Parathyroid adenoma (tissue), 2 donors: ENCODE measurements at regions not wholly inside any gene's neighbourhood (a gene's known extent, or its start where the extent isn't known, plus 50 kb on each side); places are given as distances from the start of the nearest gene placed in this dataset.

ENCODE experiments used
- H2AFZ ChIP-seq: fragments of 300-600 bp; sonication (generic); one replicate; pipeline ENCODE4 v1.7.0; 2017; ENCODE audit warnings: antibody characterized with exemption, mild to moderate bottlenecking
- H3K27ac ChIP-seq: fragments of 300-600 bp; sonication (generic); one replicate; pipeline ENCODE4 v1.7.0; 2017
- H3K27me3 ChIP-seq: fragments of 300-600 bp; sonication (generic); one replicate; pipeline ENCODE4 v1.7.0; 2017; ENCODE audit warnings: low read length; ENCODE audit not compliant: control insufficient read depth, insufficient read depth
- H3K36me3 ChIP-seq: fragments of 300-600 bp; sonication (generic); one replicate; pipeline ENCODE4 v1.7.0; 2017; ENCODE audit warnings: low read length; ENCODE audit not compliant: control insufficient read depth, insufficient read depth
- H3K4me1 ChIP-seq: fragments of 300-600 bp; sonication (generic); one replicate; pipeline ENCODE4 v1.7.0; 2017; ENCODE audit warnings: control low read depth
- H3K4me2 ChIP-seq: fragments of 300-600 bp; sonication (generic); one replicate; pipeline ENCODE4 v1.7.0; 2017; ENCODE audit warnings: low read length
- H3K4me3 ChIP-seq: fragments of 300-600 bp; sonication (generic); one replicate; pipeline ENCODE4 v1.7.0; 2017; ENCODE audit warnings: low read depth, low read length
- H3K79me2 ChIP-seq: fragments of 300-600 bp; sonication (generic); one replicate; pipeline ENCODE4 v1.7.0; 2017; ENCODE audit warnings: control low read depth
- H3K9ac ChIP-seq: fragments of 300-600 bp; sonication (generic); one replicate; pipeline ENCODE4 v1.7.0; 2017; ENCODE audit warnings: mild to moderate bottlenecking
- H3K9me3 ChIP-seq: fragments of 300-600 bp; sonication (generic); one replicate; pipeline ENCODE4 v1.7.0; 2017; ENCODE audit warnings: low read length; ENCODE audit not compliant: control insufficient read depth
- TF ChIP-seq, protein P1 (sequence below): fragments of 300-600 bp; sonication (generic); IDR thresholded peaks from one replicate; pipeline ENCODE4 v1.7.0; 2017; ENCODE audit warnings: antibody characterized with exemption, mild to moderate bottlenecking
- donor health status: primary hyperparathyroidism.

DNA sequence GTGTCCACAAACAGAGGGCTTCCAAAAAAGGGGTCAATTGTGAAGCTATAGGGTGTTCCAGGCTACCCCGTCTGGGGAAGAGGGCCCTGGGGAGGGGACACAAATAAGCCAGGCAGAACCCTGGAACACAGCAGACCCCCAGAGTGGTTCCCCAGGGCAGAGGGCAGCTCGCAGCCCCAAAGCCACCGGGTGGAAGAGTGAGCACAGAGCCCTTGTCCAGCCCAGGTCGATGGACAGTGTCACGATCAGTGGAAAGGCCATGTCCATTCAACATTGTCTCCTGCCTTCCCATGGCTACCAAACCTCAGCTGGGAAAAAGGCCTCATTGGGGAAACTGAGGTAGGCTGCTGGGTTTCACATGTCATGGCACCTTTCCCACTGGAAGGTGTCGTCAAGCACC is 131.4 kb downstream of the DICER1 start:
- Histone ChIP-seq H3K9me3 (no peaks in the 10 kb centered on the region), H3K36me3 (no peaks in the 10 kb centered on the region), H3K4me3 (no peak overlapping the region), H3K27ac (no peak overlapping the region), H2AFZ (no peak overlapping the region), H3K27me3 (no peaks in the 10 kb centered on the region), H3K9ac (no peak overlapping the region), H3K4me2 (no peak overlapping the region), H3K79me2 (no peaks in the 10 kb centered on the region), H3K4me1 (no peaks in the 10 kb centered on the region)
- TF ChIP-seq, protein P1, sequence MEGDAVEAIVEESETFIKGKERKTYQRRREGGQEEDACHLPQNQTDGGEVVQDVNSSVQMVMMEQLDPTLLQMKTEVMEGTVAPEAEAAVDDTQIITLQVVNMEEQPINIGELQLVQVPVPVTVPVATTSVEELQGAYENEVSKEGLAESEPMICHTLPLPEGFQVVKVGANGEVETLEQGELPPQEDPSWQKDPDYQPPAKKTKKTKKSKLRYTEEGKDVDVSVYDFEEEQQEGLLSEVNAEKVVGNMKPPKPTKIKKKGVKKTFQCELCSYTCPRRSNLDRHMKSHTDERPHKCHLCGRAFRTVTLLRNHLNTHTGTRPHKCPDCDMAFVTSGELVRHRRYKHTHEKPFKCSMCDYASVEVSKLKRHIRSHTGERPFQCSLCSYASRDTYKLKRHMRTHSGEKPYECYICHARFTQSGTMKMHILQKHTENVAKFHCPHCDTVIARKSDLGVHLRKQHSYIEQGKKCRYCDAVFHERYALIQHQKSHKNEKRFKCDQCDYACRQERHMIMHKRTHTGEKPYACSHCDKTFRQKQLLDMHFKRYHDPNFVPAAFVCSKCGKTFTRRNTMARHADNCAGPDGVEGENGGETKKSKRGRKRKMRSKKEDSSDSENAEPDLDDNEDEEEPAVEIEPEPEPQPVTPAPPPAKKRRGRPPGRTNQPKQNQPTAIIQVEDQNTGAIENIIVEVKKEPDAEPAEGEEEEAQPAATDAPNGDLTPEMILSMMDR, result no peak

DNA sequence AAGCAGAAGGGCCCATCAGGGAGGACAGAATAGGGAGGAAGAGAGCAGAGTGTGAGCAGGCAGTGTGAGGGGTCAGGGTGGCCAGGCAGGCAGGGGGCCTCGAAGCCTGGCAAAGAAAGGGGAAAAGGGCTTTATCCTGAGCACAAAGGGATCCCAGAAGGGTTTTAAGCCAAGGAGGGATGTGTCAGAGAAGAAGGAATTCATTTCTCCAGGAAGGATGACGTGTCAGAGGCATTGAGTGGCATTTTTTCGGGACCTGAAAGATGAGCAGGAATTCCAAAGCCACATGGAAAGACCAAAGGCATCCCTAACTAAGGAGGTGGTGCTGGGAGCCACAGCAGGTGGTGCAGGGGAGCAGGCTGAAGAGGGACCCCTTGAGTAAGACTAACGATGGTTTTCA is 132.1 kb downstream of the DICER1 start:
- no peaks in the 10 kb centered on the region for H3K27me3 ChIP-seq
- no peaks in the 10 kb centered on the region for H3K79me2 ChIP-seq
- TF ChIP-seq, protein P1, result no peak
- H3K4me1 ChIP-seq, result no peaks in the 10 kb centered on the region
- H3K4me3 ChIP-seq, result no peak overlapping the region
- no peak overlapping the region for H3K9ac ChIP-seq
- H3K4me2 ChIP-seq, result no peak overlapping the region
- no peaks in the 10 kb centered on the region for H3K9me3 ChIP-seq
- H3K27ac ChIP-seq, result no peak overlapping the region
- H2AFZ ChIP-seq, result no peak overlapping the region
- H3K36me3 ChIP-seq, result no peaks in the 10 kb centered on the region

DNA sequence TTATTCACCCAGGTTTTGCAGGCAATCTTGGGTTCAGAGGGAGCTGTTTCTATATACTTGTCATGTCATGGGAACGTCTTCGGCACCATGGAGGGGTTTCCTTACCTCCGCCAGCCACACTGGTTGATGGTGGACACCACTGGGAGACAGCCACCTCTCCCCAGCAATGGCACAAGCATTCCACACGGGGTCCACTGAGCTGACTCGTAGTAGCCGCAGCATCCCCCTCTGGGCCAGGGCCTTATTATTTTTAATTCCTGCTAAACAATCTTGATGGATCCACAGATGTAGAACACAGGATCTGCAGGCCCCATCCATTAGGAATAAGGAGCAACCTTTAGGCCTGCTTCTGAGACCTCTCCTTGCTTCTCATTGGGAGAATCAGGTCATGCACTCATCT is 132.9 kb downstream of the DICER1 start:
- H3K4me2 ChIP-seq, result no peak overlapping the region
- no peak overlapping the region for H2AFZ ChIP-seq
- H3K27ac ChIP-seq, result no peak overlapping the region
- H3K4me1 ChIP-seq, result no peaks in the 10 kb centered on the region
- no peak overlapping the region for H3K4me3 ChIP-seq
- H3K9ac ChIP-seq, result no peak overlapping the region
- no peaks in the 10 kb centered on the region for H3K79me2 ChIP-seq
- H3K27me3 ChIP-seq, result no peaks in the 10 kb centered on the region
- no peaks in the 10 kb centered on the region for H3K36me3 ChIP-seq
- TF ChIP-seq, protein P1, result no peak
- no peaks in the 10 kb centered on the region for H3K9me3 ChIP-seq

DNA sequence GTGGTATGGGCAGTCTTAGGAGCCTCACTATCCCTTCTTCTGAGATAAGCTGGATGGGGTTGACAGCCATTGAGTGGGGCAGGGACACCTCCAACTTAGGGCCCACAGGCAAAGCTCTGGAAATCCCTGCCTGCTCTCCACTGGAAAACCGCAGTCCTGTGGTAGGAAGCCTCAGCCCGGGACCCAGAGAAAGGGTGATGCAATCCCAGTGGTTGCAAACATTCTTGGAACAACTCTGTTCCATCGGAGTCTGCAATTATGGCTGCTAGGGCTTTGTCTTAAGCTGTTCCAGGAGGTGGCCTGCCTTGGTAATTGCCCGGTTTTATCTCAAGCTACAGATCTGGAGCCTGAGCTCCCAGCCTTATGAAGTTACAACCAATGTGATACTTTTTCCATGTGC is 133.4 kb downstream of the DICER1 start:
- no peaks in the 10 kb centered on the region for H3K9me3 ChIP-seq
- H3K4me3 ChIP-seq, result no peak overlapping the region
- H3K79me2 ChIP-seq, result no peaks in the 10 kb centered on the region
- TF ChIP-seq, protein P1, result no peak
- no peaks in the 10 kb centered on the region for H3K27me3 ChIP-seq
- H3K4me2 ChIP-seq, result no peak overlapping the region
- no peaks in the 10 kb centered on the region for H3K4me1 ChIP-seq
- H2AFZ ChIP-seq, result no peak overlapping the region
- H3K36me3 ChIP-seq, result no peaks in the 10 kb centered on the region
- H3K27ac ChIP-seq, result no peak overlapping the region
- H3K9ac ChIP-seq, result no peak overlapping the region

DNA sequence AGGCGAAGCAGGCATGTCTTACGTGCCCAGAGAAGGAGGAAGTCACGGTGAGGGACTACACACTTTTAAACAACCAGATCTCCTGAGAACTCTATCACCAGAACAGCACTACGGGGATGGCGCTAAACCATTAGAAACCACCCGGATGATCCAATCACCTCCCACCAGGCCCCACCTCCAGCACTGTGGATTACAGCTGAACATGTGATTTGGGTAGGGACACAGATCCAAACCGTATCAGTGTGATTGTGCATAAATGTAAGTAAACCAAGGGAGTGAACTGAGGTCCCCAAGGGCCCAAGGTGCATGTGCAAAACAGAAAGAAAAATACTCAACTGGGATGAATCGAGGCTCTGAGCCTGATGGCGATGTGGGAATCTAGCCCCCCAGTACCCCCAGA is 134.2 kb downstream of the DICER1 start:
- Histone ChIP-seq H3K36me3 (no peaks in the 10 kb centered on the region), H3K9ac (no peak overlapping the region), H3K9me3 (no peaks in the 10 kb centered on the region), H2AFZ (no peak overlapping the region), H3K79me2 (no peaks in the 10 kb centered on the region), H3K4me2 (no peak overlapping the region), H3K27ac (no peak overlapping the region), H3K4me1 (no peaks in the 10 kb centered on the region), H3K4me3 (no peak overlapping the region), H3K27me3 (no peaks in the 10 kb centered on the region)
- TF ChIP-seq, protein P1, result no peak
